ENCODE measurements at regions not wholly inside any gene's neighbourhood (a gene's known extent, or its start where the extent isn't known, plus 50 kb on each side); places are given as distances from the start of the nearest gene placed in this dataset.

DNA sequence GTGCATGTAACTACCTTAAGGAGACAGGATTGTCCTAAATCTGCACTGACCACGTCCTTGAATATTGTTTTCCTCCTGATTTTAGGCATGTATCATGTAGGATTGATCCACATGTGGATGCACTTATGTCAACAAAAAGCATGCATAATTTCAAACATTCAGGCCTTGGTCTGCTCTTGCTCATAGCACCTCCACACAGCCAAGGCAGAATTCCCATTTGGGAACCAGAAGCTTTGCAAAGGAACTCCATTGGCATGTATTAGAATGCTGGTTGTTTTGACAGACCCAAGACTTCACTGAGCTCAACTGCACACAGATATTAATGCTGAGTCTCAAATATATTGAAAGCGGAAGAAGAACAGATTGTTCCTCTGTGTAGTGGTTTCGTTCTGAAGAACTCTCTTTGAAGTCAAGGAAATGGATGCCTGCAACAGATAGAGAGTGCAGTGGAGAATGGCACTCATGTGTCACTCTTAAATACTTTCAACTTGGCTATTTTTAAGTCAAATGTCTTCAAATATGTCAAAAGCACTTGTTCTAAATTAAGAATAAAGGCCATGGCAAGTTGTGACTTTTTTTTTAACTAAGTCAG lies 387.6 kb downstream of the LTN1 start:
- Histone ChIP-seq H3K27me3 (no peaks in the 10 kb centered on the region), H3K4me1 (no peaks in the 10 kb centered on the region), H3K4me3 (no peak overlapping the region), H3K9me3 (peaks cover 0 to 4% of the 10 kb centered on the region in 2 donors), H3K27ac (no peak overlapping the region), H3K36me3 (no peaks in the 10 kb centered on the region)
- TF ChIP-seq, protein P1, sequence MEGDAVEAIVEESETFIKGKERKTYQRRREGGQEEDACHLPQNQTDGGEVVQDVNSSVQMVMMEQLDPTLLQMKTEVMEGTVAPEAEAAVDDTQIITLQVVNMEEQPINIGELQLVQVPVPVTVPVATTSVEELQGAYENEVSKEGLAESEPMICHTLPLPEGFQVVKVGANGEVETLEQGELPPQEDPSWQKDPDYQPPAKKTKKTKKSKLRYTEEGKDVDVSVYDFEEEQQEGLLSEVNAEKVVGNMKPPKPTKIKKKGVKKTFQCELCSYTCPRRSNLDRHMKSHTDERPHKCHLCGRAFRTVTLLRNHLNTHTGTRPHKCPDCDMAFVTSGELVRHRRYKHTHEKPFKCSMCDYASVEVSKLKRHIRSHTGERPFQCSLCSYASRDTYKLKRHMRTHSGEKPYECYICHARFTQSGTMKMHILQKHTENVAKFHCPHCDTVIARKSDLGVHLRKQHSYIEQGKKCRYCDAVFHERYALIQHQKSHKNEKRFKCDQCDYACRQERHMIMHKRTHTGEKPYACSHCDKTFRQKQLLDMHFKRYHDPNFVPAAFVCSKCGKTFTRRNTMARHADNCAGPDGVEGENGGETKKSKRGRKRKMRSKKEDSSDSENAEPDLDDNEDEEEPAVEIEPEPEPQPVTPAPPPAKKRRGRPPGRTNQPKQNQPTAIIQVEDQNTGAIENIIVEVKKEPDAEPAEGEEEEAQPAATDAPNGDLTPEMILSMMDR (IDR thresholded peaks at IDR 0.05): no peak
- DNase-seq (ENCODE audit: low spot score): no peak

DNA sequence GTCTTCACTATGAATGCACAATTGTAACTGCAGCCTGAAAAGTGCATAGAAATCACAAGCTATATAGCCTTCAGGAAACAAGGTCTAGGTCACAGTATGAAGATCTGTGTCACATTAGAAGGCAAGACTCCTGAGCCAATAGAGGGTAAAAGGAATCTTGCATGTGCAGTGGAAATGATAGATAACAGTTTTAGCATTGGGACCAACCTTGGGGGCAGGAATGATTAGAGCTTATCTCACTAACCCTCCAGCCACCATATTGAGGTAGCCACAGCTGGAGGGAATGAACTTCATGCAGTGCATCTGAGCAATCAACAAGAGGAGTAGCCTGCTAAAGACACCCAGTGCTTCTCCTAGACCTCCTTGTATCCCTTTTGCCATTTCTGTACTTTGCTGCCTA lies 390.1 kb downstream of the LTN1 start:
- TF ChIP-seq, protein P1 (IDR thresholded peaks at IDR 0.05): no peak
- H3K27me3 ChIP-seq: no peaks in the 10 kb centered on the region

DNA sequence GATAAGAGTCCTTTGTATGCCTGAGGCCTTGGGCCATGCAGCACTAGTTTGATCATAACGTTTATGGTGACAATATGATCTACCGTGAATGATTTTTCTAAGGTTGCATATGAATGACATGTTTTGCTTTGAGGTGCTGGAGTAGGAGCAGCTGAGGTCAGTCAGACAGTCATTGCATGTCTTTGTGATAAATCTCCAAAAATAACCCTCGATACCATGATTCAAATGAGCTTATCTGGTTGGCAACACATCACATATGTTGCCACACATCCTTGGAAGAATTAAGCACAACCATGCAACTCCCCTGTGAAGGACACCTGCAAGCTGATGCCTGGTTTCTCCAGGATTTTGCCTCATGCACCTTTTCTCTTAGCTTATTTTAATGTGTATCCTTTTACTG lies 394.5 kb downstream of the LTN1 start:
- TF ChIP-seq, protein P1 (IDR thresholded peaks at IDR 0.05): no peak
- peaks cover 0 to 4% of the 10 kb centered on the region in 2 donors for H3K4me1 ChIP-seq
- DNase-seq (ENCODE audit: low spot score): no peak
- no peak overlapping the region for H3K27ac ChIP-seq
- no peak overlapping the region for H3K4me3 ChIP-seq
- H3K9me3 ChIP-seq: peaks cover 0 to 8% of the 10 kb centered on the region in 2 donors
- H3K36me3 ChIP-seq: no peaks in the 10 kb centered on the region
- no peaks in the 10 kb centered on the region for H3K27me3 ChIP-seq

More for the DNA sequence above, 390.1 kb downstream of the LTN1 start:
- Histone ChIP-seq H3K9me3 (peaks cover 0 to 8% of the 10 kb centered on the region in 2 donors), H3K4me1 (peaks cover 0 to 4% of the 10 kb centered on the region in 2 donors), H3K36me3 (no peaks in the 10 kb centered on the region), H3K4me3 (no peak overlapping the region), H3K27ac (no peak overlapping the region)
- no peak for DNase-seq (ENCODE audit: low spot score)

DNA sequence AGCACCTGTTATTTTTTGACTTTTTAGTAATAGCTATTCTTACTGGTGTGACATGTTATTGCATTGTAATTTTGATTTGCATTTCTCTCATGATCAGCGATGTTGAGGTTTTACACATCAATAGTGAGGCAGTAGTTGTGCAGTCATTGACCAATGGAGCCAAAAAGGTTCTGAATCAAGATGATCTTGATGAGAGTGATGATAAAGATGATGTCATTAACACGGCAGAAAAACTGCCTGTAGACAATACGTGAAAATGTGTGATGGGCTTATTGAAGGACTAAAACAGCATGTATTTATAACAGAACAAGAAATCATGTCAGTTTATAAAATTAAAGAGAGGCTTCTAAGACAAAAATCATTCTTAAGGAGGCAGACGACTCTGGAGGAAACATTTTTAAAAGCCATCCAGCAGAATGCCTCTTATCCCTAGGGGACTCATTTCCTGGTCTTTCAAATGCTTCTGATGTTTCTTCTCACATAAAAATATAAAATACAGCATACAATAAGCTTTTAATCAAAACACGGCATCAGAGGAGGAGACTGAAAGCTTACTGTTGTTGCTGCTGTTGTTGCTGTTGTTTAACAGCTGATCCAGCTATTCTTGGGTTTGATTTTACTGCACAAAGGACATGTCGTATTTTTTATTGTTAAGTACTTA lies 400.3 kb downstream of the LTN1 start:
- H3K27ac ChIP-seq: no peak overlapping the region
- H3K4me1 ChIP-seq: no peaks in the 10 kb centered on the region
- H3K36me3 ChIP-seq: no peaks in the 10 kb centered on the region
- no peaks in the 10 kb centered on the region for H3K27me3 ChIP-seq
- TF ChIP-seq, protein P1 (IDR thresholded peaks at IDR 0.05): no peak
- peaks cover 0 to 9% of the 10 kb centered on the region in 2 donors for H3K9me3 ChIP-seq
- DNase-seq (ENCODE audit: low spot score): no peak
- no peak overlapping the region for H3K4me3 ChIP-seq

DNA sequence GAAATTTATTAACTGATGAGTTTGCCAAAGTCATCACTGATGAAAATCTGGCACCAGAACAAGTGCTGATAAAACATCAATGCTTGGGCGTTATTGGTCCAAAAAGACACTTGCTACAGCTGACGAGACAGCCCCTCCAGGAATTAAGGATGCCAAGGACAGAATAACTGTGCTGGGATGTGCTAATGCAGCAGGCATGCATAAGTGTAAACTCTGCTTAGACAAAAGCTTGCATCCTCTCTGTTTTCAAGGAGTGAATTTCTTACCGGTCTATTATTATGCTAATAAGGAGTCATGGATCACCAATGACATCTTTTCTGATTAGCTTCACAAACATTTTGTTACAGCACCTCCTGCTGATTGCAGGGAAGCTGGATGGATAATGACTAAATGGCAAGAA lies 402.0 kb downstream of the LTN1 start:
- H3K27me3 ChIP-seq: no peaks in the 10 kb centered on the region
- H3K9me3 ChIP-seq: peaks cover 0 to 9% of the 10 kb centered on the region in 2 donors
- H3K4me1 ChIP-seq: no peaks in the 10 kb centered on the region
- no peak overlapping the region for H3K4me3 ChIP-seq
- no peak for DNase-seq (ENCODE audit: low spot score)
- TF ChIP-seq, protein P1 (IDR thresholded peaks at IDR 0.05): no peak
- no peak overlapping the region for H3K27ac ChIP-seq
- no peaks in the 10 kb centered on the region for H3K36me3 ChIP-seq
